PFSK-1 (cell line): ENCODE measurements at regions not wholly inside any gene's neighbourhood (a gene's known extent, or its start where the extent isn't known, plus 50 kb on each side); places are given as distances from the start of the nearest gene placed in this dataset.

Source experiments
- POLR2AphosphoS5 ChIP-seq: IDR thresholded peaks from 2 replicates; pipeline ENCODE4 v1.6.1; 2012; ENCODE audit warnings: low read depth, mild to moderate bottlenecking, control low read depth, low read length, moderate library complexity
- SIN3A ChIP-seq: IDR thresholded peaks from 2 replicates; pipeline ENCODE4 v1.6.1; 2012; ENCODE audit warnings: mild to moderate bottlenecking, low read length, moderate library complexity, borderline replicate concordance; ENCODE audit not compliant: insufficient read depth
- TAF1 ChIP-seq: IDR thresholded peaks from 2 replicates; pipeline ENCODE4 v1.6.1; 2012; ENCODE audit warnings: low read length, control low read depth, borderline replicate concordance; ENCODE audit not compliant: insufficient read depth
- TF ChIP-seq, protein P1 (sequence below), 2 experiments: IDR thresholded peaks; 2 replicates each; pipeline versions ENCODE4 v1.6.1 to v1.8.0; 2011 to 2012; ENCODE audit warnings: low read depth in 2 of 2, low read length in 2 of 2, control low read depth in 1 of 2, inconsistent platforms in 1 of 2, mild to moderate bottlenecking in 1 of 2, moderate library complexity in 1 of 2; ENCODE audit not compliant: insufficient read depth in 1 of 2

DNA sequence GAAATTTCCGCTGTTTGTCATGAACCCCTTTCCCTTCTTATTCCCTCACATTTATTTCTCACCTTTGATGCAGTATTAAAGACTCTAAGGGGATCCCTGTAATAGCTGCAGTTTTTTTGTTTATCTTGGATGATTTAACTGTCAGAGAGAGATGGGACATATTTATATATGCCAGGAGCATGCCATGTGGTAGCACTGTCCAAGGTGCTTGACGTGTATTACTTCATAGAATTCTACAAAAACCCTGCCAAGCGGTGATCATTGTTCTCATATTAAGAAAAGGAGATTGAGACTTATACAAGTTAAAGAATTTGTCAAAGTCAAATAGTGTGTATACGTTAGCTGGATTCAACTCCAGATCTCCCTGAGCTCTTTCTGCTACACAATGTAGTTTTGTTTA is 78.2 kb downstream of the SPRY1 start:
- TF ChIP-seq POLR2AphosphoS5 (no peak), SIN3A (no peak), TAF1 (no peak)
- TF ChIP-seq, protein P1, sequence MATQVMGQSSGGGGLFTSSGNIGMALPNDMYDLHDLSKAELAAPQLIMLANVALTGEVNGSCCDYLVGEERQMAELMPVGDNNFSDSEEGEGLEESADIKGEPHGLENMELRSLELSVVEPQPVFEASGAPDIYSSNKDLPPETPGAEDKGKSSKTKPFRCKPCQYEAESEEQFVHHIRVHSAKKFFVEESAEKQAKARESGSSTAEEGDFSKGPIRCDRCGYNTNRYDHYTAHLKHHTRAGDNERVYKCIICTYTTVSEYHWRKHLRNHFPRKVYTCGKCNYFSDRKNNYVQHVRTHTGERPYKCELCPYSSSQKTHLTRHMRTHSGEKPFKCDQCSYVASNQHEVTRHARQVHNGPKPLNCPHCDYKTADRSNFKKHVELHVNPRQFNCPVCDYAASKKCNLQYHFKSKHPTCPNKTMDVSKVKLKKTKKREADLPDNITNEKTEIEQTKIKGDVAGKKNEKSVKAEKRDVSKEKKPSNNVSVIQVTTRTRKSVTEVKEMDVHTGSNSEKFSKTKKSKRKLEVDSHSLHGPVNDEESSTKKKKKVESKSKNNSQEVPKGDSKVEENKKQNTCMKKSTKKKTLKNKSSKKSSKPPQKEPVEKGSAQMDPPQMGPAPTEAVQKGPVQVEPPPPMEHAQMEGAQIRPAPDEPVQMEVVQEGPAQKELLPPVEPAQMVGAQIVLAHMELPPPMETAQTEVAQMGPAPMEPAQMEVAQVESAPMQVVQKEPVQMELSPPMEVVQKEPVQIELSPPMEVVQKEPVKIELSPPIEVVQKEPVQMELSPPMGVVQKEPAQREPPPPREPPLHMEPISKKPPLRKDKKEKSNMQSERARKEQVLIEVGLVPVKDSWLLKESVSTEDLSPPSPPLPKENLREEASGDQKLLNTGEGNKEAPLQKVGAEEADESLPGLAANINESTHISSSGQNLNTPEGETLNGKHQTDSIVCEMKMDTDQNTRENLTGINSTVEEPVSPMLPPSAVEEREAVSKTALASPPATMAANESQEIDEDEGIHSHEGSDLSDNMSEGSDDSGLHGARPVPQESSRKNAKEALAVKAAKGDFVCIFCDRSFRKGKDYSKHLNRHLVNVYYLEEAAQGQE (IDR thresholded peaks at IDR 0.05; ENCODE audit: insufficient read depth in 1 of 2, low read depth in 2 of 2, low read length in 2 of 2) = peak; percentile 50 to 89; a peak in 3 of 4 replicates
